GM19467 (cell line): ENCODE measurements at regions not wholly inside any gene's neighbourhood (a gene's known extent, or its start where the extent isn't known, plus 50 kb on each side); places are given as distances from the start of the nearest gene placed in this dataset.

ENCODE experiments used
- ATAC-seq: cut with Tn5 transposase; IDR thresholded peaks from one replicate; pipeline ENCODE4 v1.9.1; 2021; ENCODE audit warnings: mild to moderate bottlenecking, moderate library complexity; ENCODE audit not compliant: unreplicated experiment

DNA sequence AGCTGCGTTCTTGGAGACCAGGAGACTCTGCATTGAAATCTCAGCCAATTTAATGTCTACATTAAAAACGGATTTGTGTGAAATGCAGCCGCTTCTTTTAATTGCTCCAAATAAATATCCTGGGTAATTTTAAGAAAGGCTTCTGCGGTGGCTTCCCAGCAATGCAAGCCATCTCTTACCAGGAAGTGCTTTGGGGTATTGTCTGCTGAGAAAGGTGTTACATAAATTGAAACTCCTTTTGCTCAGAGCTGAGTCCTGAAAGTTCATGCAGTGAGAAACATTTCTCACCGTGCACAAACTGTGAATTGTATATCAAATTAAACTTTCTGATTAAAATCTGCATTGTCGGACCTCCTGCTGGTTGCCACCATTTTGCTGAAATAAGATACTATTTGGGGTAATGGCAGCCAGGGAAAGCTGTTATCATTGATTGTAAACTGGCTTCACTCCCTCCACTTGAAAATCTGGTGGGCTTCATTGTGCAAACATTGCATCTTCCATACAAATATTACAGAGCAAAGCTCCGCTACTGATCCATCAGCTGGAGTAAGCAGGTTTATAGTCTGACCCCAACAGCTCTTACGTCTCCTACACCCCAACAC, 59.5 kb downstream of the ZIC5 start:
- no peak for ATAC-seq

DNA sequence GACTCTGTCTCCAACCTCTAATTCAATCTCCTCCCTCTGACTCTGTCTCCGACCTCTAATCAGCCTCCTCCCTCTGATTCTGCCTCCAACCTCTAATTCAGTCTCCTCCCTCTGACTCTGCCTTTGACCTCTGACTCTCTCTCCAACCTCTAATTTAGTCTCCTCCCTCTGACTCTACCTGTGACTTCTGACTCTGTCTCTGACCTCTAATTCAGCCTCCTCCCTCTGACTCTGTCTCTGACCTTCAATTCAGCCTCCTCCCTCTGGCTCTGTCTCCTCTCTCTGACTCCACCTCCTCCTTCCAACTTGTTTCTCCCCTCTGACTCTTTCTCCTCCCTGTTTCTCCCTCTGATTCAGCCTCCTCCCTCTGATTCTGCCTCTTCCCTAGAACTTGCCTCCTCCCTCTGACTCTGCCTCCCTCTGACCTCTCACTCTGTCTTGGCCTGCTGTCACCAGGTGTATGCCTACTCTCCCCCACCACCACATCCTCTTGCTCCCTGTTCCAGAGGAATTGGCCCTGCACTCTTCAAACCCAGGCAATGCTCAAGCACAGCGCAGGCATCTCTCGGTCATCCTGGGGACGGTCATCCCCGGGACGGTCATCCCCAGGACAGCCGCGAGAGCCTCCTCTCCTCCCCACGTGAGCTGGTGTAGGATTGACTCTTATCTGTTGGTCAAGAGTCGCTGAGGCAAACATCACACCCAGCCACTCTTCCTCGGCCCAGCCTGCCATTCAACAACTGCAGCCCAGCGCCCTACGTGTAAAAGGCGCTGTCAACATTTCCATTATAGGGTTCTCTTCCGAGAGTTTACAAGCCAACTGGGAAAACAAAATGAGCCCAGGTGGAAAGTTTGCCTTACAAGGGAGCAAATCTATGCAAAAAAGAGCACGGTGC, 60.2 kb downstream of the ZIC5 start:
- ATAC-seq: no peak

DNA sequence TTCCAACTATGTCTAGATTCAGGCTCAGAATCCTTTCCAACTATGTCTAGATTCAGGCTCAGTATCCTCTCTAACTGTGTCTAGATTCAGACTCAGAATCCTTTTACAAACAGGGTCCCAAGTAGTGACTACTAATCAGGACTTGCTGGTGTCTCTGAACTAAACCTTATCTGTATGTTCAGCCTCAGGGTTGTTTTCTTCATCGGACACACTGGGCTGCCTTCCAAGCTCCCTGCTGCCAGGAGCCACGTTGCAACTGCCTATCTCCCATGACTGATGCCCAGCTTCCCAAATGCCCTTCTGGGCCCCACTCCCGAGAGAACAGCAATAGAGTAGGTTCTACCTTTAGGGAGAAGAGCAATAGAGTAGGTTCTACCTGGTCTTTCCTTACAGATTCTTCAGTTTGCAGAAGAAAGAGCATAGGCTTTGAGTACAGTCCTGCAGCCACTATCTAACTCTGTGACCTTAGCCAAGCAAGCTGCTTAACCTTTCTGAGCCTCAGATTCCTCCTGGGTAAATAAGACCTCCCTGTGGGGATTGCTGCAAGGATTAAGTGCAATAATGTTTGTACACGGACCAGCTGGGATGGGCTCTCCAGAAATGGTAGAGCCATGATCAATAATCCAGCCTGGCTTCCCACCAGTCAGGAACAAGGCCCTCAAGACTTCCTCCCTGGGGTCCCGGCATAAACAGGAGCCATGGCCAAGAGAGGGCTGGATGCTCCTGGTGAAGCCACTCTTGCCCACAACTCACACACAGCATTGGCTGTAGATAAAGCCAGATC, 61.5 kb downstream of the ZIC5 start:
- no peak for ATAC-seq

DNA sequence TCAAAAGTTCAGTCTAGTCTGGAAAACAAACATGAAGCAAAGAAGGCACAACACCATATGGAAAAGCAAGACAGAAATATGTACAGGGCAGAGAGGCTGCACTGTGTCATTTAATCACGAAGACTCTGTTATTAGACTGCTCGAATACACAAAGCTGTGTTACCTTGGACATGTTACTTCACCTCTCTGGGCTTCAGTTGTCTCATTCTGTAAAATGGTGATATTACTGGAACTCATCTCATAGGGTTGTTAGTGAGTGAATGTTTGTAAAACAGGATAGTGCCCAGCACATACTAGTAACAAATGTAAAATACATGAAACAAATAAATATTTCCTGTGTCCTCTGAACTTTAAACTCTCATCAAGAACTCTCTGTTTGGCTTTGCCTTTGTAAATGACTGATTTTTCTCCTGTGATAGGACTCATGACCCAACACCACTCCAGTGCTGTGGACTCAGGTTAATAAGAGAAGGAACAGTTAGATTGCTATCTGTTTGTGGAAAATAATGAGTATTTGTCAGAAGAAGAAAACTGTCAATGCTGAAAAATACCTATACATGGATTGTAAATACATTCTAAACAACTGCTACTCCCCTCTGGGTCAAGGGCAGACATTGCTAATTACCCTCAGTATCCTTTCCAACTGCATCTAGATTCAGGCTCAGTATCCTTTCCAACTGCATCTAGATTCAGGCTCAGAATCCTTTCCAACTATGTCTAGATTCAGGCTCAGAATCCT, 62.3 kb downstream of the ZIC5 start:
- no peak for ATAC-seq

DNA sequence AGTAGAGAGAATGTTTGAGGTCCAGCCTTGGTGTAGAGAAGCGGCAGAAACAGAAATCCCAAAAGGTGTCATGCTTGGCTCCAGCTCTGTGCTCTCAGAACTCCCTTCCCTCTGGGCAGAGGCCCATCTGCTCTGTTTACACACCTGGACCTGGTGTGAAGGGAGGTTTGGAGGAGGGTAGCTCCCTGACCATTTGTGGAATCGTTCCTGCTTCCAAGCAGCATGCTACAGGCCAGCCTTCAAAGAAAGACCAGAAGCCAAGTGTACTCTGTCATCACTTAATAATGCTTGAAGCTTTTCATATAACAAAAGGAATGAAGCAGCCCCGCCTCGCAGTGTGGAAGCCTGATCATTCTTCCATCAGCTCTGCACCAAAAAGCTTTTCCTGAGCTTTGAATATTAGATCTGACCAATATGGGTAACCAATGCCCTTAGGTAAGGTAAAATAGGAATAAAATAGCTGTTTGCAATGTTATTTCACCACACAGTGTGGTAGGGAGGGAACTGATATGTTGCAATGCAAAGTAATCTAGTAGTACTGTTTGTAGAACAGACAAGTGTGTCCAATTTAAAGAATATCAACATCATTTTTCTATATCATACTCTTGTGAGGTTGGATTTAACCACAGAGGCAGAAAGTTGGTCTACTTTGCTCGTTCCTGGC, 63.3 kb downstream of the ZIC5 start:
- ATAC-seq: no peak

DNA sequence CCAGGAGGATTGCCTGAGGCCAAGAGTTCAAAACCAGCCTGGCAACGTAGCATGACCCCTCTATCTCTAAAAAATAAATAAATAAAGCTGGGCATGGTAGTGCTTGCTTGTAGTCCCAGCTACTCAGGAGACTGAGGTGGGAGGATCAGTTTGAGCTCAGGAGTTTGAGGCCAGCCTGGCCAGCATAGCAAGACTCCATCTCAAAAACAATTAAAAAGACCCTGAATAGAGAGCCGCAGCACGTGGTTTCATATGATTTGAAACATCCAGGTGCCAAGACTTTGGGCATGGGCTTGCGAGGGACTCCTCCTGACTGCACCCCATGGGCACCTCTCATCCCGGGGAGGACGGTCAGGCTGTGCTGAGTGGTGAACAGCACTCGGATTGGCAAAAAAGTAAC, 63.9 kb downstream of the ZIC5 start:
- ATAC-seq: no peak

DNA sequence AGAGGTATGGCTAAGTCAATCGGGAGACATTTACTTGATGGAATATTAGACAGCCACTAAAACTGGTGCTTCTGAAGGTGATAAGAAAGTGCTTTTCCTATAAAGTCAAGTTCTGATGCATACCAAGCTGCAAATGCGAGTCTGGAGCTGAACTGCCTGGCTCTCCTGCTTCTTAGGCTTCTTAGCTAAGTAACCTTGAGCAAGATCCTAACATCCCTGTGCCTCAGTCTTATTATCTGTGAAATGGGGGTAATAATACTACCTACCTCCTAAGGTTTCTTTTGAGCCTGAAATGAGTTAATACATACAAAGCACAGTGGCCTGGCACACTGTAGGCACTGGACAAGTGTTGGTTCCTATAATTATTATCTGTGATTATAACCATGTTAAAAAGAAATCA, 64.5 kb downstream of the ZIC5 start:
- ATAC-seq: no peak

DNA sequence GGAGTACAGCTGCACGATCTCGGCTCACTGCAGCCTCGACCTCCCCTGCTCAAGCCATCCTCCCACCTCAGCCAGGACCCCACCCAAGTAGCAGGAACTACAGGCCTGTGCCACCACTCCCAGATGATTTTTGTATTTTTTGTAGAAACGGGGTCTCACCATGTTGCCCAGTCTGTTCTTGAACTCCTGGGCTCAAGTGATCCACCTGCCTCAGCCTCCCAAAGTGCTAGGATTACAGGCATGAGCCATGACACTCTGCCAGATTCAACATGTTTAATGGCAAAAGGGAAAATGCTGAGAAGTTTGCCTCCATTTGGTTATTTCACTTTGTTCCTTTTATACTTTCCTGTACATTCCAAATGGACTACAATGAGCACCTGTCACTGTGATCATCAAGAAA, 65.8 kb downstream of the ZIC5 start:
- no peak for ATAC-seq

DNA sequence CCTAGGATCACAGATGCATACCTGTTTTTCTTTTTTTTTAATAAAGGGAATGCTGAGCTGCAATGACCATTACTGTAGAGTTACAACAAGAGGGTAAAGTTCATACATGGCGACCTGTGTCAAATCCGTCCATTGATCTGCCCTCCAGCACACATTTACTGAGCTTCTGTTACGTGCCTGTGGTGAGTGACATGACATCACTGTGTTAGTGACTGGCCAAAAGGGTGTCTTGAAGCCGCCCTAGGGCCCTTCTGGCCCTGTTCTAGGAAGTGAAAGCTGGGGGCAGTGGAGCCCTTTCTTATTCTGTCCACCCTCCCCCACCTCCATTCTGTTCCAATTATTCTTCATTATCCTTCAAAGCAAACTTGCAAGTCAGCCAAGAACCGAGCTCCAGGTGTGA, 66.3 kb downstream of the ZIC5 start:
- ATAC-seq: no peak

DNA sequence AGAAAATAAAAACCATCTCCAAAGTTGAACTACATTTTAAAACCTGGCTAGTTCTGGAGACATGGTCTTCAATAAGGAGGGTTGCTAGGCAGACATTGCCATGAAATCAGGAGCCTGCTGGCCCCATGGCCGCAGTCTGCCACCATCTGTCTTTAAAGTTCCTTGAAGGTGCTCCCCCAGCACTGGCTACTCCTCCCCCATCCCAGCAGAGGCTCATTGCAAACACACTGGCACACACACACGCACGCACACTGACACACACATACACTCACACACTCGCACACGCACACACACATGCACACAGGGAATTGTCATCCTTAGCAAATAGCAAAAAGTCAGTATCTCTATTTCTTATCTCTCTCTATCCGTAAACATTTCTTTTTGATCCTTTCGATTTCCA, 68.4 kb downstream of the ZIC5 start:
- ATAC-seq: no peak

DNA sequence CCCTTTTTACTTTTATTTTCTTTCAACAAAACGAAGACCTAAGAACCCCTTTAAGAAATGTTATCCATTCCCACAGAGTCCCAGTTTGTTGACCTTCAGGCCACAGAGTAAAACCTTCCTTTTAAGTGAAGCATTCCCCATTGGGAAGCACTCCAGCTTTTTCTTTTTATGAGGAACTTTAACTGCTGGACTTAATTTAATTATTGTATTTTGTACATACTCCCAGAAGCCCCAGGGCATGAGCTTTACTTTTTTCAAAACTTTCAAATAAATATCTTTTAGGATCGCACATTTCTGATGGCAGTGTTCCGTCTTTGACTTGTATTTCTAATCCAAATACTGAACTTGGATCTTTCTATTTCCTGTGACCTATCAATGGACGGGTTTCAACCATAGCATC, 68.9 kb downstream of the ZIC5 start:
- no peak for ATAC-seq

DNA sequence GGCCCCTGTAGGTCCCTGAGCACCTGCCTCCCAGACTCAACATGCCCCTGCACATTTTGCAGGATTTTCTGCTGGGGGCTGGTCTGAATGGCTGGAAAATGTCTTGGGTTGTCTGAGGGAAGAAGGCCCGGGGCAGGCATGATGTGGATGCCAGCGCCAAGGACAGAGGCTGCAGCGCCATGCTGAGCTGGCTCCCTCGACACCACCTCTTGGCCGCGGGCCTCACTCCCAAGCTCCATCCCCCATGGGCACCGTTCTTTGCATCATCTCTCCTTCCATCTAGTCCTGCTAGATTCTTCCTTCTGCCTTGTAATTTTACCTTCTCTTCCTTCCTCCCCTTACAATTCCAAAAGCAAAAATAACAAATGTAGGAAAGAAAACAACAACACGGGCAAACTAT, 70.6 kb downstream of the ZIC5 start:
- no peak for ATAC-seq

DNA sequence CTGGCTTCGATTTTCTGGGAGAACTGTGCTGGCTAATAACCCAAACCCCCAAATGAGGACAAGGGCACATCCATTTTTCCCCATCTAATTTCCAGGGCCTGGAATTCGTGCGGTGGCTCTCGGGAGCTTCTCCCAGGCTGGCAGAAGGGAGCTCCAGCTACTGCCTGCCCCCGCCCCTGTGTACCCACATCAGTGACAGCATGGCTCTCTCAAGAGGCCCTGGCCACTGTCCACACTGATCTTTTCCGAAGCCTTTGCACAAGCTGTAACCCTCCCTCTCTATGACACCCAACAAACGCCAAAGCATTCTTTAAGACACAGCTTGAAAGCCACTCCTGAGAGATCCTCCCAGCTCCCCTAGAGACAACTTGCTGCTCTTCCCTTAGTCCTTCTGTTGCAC, 73.1 kb downstream of the ZIC5 start:
- no peak for ATAC-seq

DNA sequence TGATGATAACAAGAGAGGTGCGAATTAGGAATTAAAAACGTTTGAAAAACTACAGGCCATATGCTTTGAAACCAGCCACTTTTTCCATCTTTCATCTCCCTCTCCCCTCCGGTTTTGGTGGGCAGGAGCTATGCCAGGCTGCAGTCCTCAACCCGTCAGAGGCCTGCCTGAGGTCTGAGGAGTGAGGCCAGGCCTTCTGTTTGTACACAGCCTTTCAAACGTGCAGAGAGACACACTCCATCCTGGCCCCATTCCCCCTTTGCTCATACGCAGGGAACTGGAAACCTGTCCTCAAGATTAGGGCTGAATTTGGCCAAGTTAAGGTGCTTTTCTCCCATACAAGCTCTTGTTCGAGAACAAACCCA, 74.5 kb downstream of the ZIC5 start:
- ATAC-seq: no peak

DNA sequence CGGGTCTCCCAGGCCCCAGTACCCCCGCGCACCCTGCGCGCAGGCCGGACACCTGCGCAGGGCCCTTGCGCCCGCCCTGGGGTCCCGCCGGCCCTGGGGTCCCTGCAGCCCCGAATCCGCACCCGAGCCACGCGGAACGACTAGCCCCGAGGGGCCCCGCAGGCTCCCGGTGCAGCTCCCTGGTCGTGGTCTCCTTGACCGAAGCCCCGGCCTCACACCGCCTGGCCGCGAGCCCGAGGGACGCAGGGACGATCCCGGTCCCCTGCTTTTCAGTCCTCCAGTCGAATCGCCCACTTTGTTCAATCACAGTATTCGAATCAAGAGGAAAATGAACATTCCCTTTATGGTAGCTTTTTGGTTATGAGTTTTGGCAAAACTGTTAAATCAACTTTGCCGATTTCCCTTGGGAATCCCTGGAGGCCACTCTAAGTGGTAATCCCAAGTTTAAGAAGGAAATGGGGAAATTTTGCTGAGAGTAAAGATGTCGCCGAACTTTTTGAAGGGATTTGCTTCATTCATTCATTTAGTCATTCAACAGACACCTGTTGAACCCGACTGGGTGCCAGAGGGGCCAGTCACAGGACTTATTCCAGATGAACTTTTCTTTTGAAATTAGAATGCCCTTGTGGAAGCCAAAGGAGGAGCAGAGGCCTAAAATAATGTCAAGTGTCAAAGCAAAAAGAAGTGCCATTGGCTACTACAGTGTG, 75.0 kb downstream of the ZIC5 start:
- no peak for ATAC-seq

DNA sequence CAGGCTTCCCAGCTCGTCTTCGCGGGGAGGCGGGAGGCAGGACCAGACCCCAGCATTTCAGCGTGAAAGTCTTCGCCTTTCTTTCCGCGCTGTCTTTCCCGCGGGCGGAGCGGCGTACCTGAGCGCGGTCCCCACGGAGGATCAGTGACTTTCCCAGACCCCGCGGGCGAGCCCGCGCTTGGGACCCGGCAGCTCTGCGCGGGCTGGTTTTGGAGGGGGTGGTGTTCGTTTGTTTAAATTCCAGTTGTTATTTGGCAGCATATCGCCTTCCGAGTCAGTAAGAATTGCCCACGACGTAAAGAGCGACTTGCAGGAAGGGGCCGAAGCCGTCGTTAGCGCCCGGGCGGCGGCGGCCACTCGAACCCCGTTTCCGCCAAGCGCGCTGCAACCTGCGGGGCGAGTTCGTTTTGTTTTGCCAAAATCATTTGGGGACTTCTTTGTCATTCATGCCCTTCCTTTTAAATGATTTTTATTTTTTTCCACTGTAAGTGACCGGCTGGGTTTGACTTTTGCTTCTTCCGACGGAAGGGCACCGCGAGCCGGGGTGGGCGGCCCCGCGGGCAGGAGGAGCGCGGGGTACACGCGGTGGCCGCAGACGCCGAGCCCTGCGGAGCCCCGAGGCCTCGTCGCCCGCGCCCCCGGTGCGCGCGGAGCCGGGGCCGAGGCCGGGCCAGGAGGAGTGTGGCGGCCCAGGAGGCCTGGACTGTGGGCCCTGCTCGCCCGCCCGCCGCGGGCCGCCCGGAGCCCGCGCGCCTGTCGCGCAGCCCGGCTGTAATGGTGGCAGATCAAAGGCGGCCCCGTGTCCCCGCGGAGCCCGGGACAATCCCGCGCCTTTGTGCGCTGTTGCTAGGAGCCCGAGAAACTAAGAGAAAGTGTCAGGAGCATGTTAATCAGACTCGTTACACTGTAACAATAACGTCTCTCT, 75.9 kb downstream of the ZIC5 start:
- no peak for ATAC-seq

DNA sequence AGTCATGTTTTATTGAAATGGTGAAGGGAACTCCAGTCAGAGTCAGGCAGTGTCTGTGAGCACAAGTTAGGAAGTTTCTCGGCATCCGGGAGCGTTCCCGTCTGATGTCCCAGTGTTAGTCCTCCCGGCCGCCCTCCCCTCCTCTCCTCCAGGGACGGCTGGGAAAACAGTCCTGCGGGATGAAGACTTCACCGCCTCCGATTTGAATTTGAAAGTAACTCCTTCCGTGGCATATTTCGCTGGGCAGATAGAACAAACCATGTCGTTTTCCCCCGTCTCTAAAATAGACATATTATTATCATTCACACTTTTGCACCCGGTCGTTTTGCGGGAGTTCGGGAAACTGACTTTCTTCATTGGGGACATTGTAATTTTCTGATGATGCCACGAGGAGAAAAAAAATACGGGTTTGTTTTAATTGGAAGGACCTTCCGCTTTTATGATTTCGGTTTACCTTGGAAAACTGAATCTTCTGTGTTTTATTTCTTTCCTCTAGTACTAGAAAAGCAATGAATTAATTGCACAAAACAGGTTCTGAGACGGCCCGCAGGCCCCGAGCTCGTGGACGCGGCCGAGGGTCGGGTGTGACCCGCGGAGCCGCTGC, 76.6 kb downstream of the ZIC5 start:
- no peak for ATAC-seq

DNA sequence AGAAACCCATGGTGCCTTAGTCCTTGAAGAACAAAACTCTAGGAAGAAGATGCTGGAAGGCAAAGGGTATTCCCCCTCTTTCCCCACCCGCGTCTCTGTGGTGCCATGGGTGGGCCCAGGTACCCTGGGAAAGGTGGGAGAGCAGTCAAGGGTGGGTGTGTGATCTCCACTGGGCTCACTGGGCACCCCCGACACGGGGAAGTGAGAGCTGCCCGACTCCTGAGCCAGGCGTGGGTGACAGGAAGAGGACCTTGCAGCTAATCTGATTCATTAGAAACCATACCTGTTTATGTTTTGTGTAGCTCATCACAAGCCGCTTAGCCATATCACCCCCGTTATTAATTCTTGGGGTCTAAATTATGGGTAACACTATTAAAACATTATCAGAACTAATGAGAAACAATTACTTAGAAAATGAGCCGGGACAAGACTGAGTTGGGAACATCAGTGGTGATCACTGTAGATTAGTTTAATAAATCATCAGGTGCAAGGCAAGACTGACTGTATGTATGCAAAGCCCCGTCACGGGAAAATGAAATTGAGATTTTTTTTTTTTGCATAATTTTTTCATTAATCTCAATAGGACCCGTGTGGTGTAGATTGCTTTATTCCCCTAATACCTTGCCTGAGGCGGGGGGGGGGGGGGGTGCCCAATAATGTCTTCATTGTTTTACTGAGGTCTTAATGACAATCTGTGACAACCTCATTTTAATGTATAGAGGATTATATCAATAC, 77.3 kb downstream of the ZIC5 start:
- ATAC-seq: no peak
